ENCODE measurements at regions not wholly inside any gene's neighbourhood (a gene's known extent, or its start where the extent isn't known, plus 50 kb on each side); places are given as distances from the start of the nearest gene placed in this dataset.
"Not testable (repeated sequence)": the region's sequence is repeated elsewhere in the genome, so short reads cannot be mapped to it uniquely, and the experiment has no call there.

DNA sequence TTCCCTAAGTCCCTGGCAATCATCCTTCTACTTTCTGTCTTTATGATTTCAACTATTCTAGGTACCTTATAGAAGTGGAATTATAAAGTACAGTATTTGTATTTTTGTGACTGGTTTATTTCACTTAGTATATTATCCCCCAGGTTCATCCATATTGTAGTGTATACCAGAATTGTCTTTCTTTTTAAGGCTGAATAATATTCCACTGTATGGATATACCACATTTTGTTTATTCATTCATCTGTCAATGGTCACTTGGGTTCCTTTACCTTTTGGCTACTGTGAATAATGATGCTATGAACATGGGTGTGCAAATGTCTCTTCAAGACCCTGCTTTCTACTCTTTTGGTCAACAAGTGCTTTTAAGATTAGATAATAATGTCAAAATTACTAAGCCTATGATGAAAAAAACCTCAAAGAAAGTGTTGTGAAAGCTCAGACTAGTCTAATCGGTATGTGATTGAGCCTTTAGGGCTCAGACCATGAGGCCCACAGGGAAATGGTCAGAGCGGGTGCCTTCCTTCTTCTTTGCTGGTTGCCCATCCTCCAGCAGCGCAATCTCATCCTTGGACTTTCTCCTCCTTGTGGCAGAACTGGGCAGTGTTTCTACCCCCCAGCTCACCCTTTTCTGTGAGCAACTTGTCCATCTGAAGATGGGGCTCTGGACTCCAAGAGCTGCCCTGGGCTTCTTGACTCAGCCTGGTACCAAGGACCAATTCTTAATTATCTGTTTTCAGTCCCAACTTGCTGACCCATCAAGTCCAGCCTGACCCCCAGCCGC, 105.4 kb downstream of the TTC8 start:
- DNase-seq (ENCODE audit: low read depth, low spot score): no peak

DNA sequence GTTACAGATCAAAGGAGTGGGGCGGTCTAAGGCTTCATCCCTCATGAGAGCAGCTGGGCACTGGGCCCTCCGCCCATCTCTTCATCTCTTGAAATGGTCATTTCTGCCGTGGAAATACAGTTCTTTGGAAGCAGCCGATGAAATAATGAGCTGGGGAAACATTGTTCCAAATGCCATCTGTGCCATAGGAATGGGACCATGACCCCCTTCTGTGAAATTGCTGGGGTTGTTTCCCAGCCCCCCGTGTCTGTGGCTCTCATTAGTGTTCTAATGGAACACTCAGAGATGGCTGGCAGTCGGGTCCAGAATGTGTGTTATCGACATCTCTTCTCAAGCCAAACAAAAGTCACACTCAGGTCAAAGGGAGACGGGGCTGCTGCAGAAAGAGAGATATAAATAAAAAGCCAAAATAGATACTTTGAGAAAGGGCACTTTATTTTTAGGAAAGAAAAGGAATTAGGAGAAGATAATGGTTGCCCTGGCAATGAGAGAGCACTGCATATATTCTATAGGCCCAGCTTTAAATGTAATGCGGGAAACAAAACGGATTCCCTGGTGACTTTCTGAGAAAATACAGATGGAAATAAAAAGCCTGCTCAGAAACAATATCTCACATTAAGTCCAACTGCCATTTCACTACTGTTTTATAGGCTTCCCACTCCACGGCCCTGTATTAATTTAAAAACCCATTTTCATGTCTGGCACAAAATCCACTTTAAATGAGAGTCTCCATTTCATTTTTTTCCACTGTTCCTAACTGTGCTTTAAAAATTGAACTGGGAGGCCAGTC, 107.1 kb downstream of the TTC8 start:
- DNase-seq (ENCODE audit: low read depth, low spot score): no peak

DNA sequence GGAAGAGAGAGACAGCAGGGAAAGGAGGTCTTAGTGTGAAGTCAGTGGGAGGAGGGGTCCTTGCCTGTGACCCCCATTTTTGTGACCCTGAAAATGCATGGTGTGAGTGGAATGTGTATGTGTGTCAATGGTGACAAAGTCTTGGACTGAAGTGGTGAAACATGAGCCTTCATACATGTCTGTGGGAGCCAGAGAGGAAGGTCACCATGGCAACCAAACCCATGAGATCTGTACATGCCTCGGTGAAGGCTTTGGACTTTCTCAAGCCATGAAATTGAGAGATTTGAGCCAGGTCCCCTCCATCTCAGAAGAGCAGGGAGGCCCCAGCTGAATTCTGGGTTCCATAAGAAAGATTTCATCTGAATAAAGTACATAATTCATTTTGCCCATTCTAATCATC, 108.7 kb downstream of the TTC8 start:
- no peak for DNase-seq (ENCODE audit: low read depth, low spot score)

DNA sequence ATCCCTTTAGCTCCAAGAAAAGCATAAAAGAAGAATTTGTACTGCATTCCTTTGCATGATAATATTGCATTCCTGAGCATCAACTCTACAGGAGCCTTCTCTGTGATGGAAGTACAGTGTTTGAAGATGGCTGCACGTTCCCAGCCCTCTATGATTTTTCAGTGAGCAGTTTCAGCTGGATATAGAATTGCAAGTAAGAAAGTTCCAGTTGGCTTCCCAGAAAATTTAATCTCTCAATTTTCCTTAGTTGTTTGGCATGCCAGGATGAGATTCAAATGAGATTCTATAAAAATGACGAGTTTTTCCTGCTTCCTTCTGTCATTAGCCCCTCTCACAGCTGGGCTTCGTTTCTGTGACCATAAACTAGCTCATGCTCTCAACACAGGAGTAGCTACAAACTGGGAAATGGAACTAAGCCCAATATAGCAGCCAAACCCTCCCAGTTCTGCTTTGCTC, 109.9 kb downstream of the TTC8 start:
- DNase-seq (ENCODE audit: low read depth, low spot score): no peak

DNA sequence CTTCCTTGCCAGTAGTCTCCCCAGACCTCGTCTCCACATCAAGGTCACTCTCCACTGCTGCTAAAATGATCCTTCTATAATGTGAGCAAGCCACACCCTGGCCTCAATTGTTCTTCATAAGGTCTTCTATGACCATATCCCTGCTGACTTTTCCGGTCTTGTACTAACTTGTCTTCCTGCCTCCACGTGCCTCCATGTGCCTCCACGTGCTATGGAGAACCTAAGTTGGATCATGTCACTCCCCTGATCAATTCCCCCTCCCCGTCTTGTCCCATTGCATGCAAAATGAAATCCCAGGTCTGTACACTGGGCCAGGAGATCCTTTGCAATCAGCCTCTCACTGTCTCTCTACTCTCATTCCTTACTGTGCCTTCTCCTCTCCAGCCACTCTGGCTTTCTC, 110.6 kb downstream of the TTC8 start:
- DNase-seq (ENCODE audit: low read depth, low spot score): no peak

DNA sequence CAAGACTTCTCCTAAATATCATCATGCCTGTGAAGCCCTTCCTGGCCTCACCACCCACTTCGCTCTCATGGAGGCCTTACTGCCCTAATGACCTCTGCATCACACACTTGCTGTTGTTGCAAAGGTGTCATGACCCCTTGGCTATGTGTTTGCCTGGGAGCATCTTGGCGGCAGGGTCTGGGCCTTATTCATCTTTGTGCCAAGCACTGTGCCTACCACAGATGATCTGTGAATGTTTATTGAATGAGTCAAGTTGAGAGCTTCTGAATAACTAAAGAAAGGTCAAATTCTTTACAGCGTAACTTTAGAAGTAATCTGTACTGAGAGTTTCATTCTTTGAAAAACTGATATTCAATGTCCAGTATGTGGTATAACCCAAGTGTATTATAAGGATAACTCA, 113.3 kb downstream of the TTC8 start:
- DNase-seq (ENCODE audit: low read depth, low spot score): no peak

DNA sequence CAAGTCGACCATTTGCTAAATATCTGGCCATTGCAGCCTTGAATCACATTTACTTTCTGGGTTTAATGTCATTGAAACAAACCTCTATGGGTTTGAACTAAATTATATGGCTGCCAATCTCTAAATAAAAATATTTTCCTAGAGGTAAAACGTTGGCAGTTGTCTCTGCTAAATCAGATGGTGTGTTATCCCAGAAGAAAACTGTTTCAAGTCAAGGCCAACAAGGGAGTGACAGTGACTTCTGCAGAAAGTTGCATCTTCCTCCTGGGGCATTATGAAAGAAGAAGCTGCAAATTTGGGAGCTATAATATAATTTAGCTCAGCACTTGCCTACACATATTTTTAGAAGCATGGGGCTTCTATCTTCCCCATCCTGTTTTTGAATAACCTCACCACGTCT, 116.2 kb downstream of the TTC8 start:
- DNase-seq (ENCODE audit: low read depth, low spot score): no peak

DNA sequence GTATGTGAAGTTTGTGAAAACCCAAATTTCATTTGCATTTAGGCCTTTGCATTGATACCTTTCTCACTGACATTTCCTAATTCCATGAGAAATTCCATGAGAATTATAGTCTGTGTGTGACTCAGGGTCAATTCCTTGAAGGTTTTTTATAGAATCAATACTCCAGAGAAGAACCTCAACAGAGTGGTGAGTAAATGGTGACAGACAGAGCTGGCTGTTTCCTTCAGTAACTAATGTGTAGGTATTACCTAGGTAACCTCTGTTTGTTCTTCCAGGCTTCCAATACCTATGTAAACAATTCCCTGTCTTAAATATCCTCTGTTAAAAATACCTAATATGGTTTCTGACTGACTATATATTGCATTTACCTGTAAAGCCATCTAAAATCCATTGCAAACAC, 117.0 kb downstream of the TTC8 start:
- DNase-seq (ENCODE audit: low read depth, low spot score): no peak

DNA sequence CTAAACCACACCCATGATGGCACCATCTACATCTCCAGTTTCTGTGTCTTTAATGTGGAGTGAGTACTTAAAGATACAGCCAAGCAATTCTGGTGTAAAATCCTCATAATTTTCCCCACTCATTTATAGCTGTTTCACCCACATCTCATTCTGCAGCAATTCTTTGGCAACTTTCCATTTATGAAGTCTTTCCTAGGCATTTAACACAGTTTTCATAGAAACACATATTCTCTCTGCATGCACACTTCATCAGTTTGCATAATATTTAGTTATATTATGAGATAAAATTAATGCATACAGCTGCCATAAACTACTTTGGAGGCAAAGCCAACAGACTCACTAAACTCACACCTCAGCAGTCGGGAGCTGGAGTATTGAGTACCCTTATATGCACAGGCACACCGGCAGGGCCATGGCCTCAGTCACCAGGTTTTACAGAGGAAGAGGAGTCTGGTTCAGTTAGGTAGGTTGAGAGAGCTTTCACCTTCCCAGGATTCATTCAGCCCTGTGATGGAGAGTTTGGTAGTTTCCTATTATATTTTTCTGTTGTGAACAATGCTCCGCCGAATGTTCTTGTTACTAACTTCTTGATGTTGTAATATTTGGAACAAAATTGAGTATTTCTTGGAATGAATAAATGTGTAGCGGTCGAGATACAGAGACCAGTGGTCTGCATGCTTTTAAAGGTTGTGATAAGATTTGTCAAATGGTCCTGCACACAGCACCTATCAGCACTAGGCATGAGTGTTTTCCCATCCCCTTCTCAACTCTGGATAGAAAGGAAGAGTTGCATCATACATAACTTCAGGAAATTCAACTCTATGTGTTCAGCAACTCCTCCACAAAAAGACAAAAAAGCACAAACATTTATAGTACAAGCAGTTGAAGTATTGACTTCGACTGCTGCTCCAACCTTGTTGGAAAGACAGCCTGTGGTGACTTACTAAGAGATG, 123.5 kb downstream of the TTC8 start:
- DNase-seq (ENCODE audit: low read depth, low spot score): no peak

DNA sequence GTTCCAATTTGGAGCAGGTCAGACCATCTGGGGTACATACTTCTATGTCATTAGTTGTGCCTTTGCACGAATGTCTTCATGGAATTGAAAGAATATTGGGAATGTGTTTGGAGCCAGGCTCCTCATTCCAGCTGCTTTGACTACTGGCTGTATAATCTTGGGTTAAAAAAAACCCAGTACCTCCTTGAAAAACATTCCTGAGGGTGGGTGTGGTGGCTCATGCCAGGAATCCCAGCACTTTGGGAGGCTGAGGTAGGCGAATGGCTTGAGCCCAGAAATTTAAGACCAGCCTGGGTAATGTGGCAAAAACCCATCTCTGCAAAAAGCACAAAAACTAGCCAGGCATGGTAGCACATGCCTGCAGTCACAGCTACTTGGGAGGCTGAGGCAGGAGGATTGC, 125.6 kb downstream of the TTC8 start:
- DNase-seq (ENCODE audit: low read depth, low spot score): no peak

DNA sequence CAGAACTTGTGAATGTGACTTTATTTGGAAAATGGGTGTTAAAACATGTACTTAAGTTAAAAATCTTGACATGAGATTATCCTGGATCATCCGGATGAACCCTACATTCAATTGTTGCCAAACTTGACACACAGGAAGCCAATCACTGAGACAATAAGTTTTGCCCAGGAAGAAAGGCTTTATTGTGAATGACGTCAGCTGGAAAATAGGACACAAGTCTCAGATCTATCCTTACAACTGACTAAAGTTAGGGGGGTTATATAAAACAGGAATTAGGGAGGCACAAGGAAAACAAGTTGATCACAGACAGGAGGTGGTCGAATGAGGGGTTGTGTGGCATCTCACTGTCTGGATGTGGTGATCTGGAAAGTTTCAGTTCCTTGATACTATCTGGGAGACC, 126.9 kb downstream of the TTC8 start:
- no peak for DNase-seq (ENCODE audit: low read depth, low spot score)

DNA sequence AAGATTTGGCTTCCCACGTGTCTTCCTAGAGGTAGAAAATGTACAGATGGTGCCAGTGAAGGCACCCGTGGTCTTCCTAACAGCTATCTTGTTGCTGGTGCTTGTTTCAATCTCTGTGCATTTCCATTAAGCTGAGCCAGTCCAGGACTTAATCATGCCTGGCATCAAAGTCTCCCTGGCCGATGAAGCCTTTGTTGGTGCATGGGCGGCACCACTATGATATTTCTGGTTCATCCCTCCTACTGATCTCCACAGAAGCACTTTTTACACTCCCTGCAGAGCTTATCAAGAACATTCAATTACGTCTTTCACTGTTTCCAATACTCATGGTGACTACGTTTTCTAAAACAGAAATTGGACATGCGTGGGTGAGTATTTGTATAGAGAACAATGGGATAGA, 128.4 kb downstream of the TTC8 start:
- no peak for DNase-seq (ENCODE audit: low read depth, low spot score)

DNA sequence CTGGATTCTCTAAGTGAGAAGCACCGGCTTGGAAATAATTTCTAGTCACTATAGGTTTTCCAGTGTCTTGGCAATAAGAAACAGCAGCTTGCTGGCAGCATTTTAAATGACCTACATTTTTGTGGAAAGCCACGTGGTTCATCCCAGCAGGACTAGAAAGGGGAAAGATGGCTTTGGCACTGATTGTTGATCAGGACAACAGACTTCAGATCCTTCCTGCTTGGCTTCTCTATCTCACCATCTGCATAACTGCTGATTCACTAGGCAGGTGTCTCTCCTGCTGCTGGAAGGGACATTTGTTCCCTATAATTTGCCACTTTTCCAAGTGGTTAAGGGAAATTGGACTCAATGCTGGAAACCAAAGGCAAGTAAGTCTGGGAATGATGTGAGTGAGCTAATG, 131.0 kb downstream of the TTC8 start:
- DNase-seq (ENCODE audit: low read depth, low spot score): no peak

DNA sequence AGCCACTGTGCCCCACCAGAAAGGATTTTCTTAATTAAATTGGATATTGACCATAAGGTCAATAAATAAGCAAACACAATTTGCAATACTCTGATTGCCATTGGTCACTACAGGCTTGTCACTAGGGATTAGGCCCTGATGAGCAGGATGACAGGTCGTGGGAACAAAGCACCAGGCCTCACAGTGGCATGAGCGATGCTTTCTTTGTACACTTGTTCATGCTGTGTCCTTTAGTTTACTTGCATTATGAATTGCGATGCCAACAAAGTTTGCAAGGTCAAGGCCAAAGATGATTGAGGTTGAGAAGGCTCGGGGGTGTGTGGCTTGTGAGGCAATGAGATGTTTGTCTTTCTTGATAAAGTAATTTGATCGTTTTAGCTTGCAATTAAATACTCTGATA, 136.0 kb downstream of the TTC8 start:
- no peak for DNase-seq (ENCODE audit: low read depth, low spot score)

DNA sequence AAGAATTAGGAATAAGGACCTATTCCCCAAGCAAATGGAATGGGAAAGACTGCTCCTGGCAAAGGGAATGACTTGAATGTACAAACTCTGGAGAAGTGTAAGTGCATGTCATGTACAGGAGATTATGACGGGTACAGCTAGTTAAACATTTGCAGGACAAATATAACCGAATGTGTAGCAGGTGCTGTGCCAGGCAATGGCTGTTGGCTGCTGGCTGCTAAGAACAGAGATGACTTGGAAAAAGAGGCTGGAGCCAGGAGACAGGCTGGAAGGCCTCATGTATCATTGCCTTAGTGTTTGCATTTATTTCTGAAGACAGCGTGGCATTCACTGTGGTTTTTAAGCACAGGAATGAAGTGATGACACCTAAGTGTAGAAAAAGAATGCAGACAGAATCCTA, 136.8 kb downstream of the TTC8 start:
- no peak for DNase-seq (ENCODE audit: low read depth, low spot score)

DNA sequence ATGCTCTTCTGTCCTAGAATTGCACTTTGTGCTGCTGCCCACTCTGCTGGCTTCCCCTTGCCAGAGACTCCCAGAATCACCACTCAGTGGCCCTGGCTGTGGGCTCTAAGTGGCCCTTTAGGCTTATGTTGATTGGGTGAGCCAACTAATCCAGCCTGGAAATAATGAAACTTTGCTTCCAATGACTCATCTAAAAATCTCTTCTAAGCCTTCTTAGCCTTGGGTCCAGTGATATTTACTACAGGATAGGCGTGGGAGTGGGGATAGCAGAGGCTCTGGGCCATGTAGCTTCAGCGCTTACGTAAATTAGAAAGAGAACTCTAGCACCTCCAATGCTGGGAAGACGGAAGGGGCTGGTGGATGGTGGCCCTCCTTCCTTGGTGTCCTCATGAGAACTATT, 137.9 kb downstream of the TTC8 start:
- no peak for DNase-seq (ENCODE audit: low read depth, low spot score)

DNA sequence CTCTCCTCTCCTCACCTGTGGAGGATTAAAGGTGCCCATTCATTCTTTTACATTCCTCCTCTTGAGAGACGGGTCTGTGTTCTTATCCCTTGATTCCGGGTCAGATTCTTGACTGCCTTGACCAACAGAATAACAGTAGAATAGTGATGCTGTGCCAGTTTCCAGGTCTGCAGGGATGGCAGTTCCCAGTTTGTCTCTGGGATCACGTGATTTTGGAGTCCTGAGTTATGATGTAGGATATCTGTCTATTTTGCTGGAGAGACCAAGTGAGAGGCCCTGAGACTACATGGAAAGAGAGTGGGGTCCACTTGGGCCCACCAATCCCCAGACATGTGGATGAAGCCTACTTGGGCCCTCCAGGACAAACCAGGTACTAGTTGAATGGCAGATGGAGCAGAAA, 142.8 kb downstream of the TTC8 start:
- no peak for DNase-seq (ENCODE audit: low read depth, low spot score)

DNA sequence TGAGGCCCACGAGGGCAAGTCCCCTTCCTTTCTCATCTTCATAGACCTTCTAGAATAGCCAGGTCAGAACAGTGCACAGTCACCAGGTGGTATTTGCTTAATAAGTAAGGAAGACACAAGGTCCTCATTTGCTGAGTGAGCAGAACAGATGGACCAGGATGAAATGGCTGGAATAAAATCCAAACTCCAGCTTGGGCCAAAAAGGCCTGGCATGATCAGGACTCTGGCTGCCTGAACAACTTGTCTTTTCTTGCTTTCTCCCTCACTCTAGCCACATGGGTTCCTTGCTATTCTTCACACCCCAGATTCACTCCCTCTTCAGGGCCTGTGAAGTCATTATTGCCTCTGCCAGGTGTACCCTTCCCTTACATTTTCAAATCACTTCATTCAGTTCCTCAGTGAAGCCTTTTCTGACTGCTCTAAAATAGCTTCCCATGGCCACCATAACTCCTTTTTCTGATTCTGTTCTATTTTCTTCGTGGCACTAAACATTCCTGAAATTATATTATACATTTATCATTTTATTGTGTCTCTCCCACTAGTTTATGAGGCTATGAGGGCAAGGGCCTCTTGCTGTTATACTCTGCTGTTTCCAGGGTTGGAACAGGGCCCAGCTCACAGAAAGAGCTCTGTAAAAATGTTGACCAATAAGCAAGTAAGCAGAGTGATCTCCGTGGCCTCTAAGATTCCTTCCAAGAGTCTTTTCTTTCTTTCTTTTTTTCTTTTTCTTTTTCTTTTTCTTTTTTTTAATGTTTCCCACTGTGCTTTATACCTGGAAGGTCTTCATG, 150.8 kb downstream of the TTC8 start:
- no peak for DNase-seq (ENCODE audit: low read depth, low spot score)

DNA sequence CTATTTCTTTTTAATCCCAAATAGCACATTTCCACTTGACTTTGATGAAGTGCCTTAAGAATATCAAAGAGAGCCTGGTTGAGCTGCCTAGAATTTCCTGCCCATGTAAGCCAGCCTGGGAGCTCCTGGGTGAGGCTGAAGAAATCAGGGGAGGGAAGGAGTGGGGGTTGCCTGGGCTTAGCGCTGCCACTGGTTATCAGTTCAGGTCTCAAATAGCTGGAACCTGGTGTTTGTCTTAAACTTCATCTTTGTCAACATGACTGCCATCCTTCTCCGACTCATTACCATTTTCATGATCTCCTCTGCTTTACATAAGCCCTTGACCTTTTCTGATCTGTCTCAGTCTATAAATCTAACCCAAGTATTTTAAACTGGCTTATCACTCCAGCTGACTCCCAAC, 151.5 kb downstream of the TTC8 start:
- DNase-seq (ENCODE audit: low read depth, low spot score): no peak

DNA sequence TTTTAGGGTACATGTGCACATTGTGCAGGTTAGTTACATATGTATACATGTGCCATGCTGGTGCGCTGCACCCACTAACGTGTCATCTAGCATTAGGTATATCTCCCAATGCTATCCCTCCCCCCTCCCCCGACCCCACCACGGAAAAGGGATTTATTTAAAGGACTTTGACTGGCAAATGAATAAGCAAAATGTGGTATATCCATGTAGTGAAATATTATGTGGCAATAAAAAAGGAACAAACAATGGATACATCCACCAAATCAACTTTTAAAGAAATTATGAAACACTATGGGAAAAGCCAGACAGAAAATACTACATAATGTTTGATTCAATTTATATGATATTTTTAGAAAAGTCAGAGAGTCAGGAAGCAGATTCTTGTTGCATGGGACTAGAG, 156.5 kb downstream of the TTC8 start:
- DNase-seq (ENCODE audit: low read depth, low spot score): not testable (repeated sequence)

DNA sequence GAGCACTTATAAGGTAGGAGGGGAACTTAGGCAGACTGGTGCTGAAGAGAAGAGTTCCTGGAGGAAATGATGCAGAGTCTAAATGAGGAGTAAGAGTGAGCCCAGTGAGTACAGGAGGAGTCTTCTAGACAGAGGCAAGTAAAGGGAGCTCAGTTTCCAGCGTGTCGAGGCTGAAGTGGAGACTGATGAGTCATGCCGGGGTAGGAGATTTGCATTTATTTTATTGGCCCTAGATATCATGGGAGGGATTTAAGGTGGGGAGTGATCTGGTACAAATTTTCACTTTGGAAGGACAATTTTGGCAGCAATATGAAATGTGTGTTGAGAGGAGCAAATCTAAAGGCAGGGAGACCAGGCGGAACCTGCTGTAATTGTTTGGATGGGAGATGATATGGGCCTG, 157.5 kb downstream of the TTC8 start:
- no peak for DNase-seq (ENCODE audit: low read depth, low spot score)

Measured in activated naive CD8-positive, alpha-beta T cell treated with anti-CD3 and anti-CD28 coated beads, Interleukin-2, amount 50 U/mL, for 16 hours (primary cell).